Right lobe of liver (tissue), 6 donors: ENCODE measurements at regions not wholly inside any gene's neighbourhood (a gene's known extent, or its start where the extent isn't known, plus 50 kb on each side); places are given as distances from the start of the nearest gene placed in this dataset.
"Not testable (repeated sequence)": the region's sequence is repeated elsewhere in the genome, so short reads cannot be mapped to it uniquely, and the experiment has no call there.

Experiments
- ATAC-seq, 4 donors: fragments of 200-7000 bp; cut with Tn5 transposase; one replicate each; pipeline ENCODE4 v1.9.1; 2020; ENCODE audit warnings: mild to moderate bottlenecking in 4 of 4, moderate library complexity in 4 of 4
- DNase-seq, 3 donors: peaks; one replicate each; pipeline ENCODE4 v3.0.0-alpha.2; 2020
- H3K27ac ChIP-seq, 3 donors: fragments of 200-600 bp; one replicate each; pipeline ENCODE4 v1.8.0; 2022
- H3K27me3 ChIP-seq, 2 donors: fragments of 200-600 bp; one replicate each; pipeline ENCODE4 v1.8.0; 2022
- H3K36me3 ChIP-seq, 4 donors: fragments of 200-600 bp; sonication (generic) in 1 of 4; one replicate each; pipeline versions ENCODE4 v1.5.1 to v1.8.0; 2017 to 2022; ENCODE audit warnings: control low read depth in 1 of 4
- H3K4me1 ChIP-seq, 4 donors: fragments of 200-600 bp; sonication (generic) in 1 of 4; one replicate each; pipeline versions ENCODE4 v1.5.1 to v1.8.0; 2017 to 2022; ENCODE audit warnings: control low read depth in 1 of 4
- H3K4me3 ChIP-seq, 3 donors: fragments of 200-600 bp; one replicate each; pipeline ENCODE4 v1.8.0; 2022
- H3K9me3 ChIP-seq, 4 donors: fragments of 200-600 bp; sonication (generic) in 1 of 4; one replicate each; pipeline versions ENCODE4 v1.5.1 to v1.8.0; 2017 to 2022; ENCODE audit warnings: control low read depth in 1 of 4
- CTCF ChIP-seq, 4 donors: fragments of 200-600 bp in 3 of 4; fragments of 450-650 bp in 1 of 4; IDR thresholded peaks; one replicate each; pipeline versions ENCODE4 v1.5.1 to v1.8.0; 2016 to 2022; ENCODE audit warnings: antibody characterized with exemption in 4 of 4, mild to moderate bottlenecking in 2 of 4
- POLR2A ChIP-seq: fragments of 450-650 bp; IDR thresholded peaks from one replicate; pipeline ENCODE4 v1.6.1; 2017; ENCODE audit warnings: antibody characterized with exemption, mild to moderate bottlenecking
- WGBS: methylation state at CpG from one replicate; pipeline ENCODE4 v1.1.6; 2018; ENCODE audit warnings: low coverage, low lambda C conversion rate; ENCODE audit not compliant: insufficient coverage; ENCODE audit errors: missing lambda C conversion rate; 5-methylcytosine and 5-hydroxymethylcytosine counted together
- intact Hi-C, 2 donors: fragments of 100-400 bp; cut with DNase I; formaldehyde crosslinking; loops; one replicate each; pipeline versions ENCODE4 v1.11.2 to v1.14.1; 2022
- donor health status: DM: no; HTN: yes; CAD: no.
- donor health status: DM: no; HTN: no; CAD: no.
- donor health status: DM: no; HTN: no; CAD: no.
- donor health status: DM: no; HTN: yes; CAD: no.
- donor health status: DM: no; HTN: yes; CAD: no.

- no peak overlapping the region for H3K4me3 ChIP-seq
- no peak for ATAC-seq
- 75% methylated on average over 1 of the region's 1 CpG for WGBS
- no peak for DNase-seq
- H3K36me3 ChIP-seq, result no peaks in the 10 kb centered on the region
- TF ChIP-seq POLR2A (no peak), CTCF (IDR thresholded peaks at IDR 0.05) (no peak)
- intact Hi-C loops, result no loop called here
- no peaks in the 10 kb centered on the region for H3K27me3 ChIP-seq
- H3K9me3 ChIP-seq, result no peaks in the 10 kb centered on the region
- H3K4me1 ChIP-seq, result no peaks in the 10 kb centered on the region
- no peak overlapping the region for H3K27ac ChIP-seq
Observed at GRCh38 chr3:166688665-166689064, 691.4 kb downstream of the ZBBX start.

- intact Hi-C loops, result no loop called here
- no peak for DNase-seq
- Histone ChIP-seq H3K4me1 (no peaks in the 10 kb centered on the region), H3K27me3 (no peaks in the 10 kb centered on the region), H3K4me3 (no peak overlapping the region), H3K27ac (no peak overlapping the region), H3K9me3 (no peaks in the 10 kb centered on the region), H3K36me3 (no peaks in the 10 kb centered on the region)
- TF ChIP-seq CTCF (IDR thresholded peaks at IDR 0.05) (no peak), POLR2A (no peak)
- ATAC-seq, result no peak
- 60% methylated on average over 1 of the region's 1 CpG for WGBS
Observed at GRCh38 chr3:166685246-166685645, 694.9 kb downstream of the ZBBX start.

GRCh38 chr3:166684077-166684476 is 696.0 kb downstream of the ZBBX start:
- H3K4me3 ChIP-seq, intact Hi-C loops, H3K27me3 ChIP-seq, H3K4me1 ChIP-seq, H3K36me3 ChIP-seq, H3K27ac ChIP-seq, DNase-seq, ATAC-seq, H3K9me3 ChIP-seq: not testable (repeated sequence)
- 78% methylated on average over 5 of the region's 5 CpGs for WGBS

- no peaks in the 10 kb centered on the region for H3K9me3 ChIP-seq
- TF ChIP-seq POLR2A, result no peak
- no peak for TF ChIP-seq CTCF (IDR thresholded peaks at IDR 0.05)
- no peak overlapping the region for H3K27ac ChIP-seq
- intact Hi-C loops, result no loop called here
- no peaks in the 10 kb centered on the region for H3K27me3 ChIP-seq
- DNase-seq (no peak), ATAC-seq (no peak)
- no peaks in the 10 kb centered on the region for H3K36me3 ChIP-seq
- H3K4me3 ChIP-seq, result no peak overlapping the region
- no peaks in the 10 kb centered on the region for H3K4me1 ChIP-seq
Observed at GRCh38 chr3:166669781-166670180, 710.3 kb downstream of the ZBBX start.

- ATAC-seq (no peak), DNase-seq (no peak)
- intact Hi-C loops, result no loop called here
- Histone ChIP-seq H3K4me3 (no peak overlapping the region), H3K27me3 (no peaks in the 10 kb centered on the region), H3K4me1 (no peaks in the 10 kb centered on the region), H3K27ac (no peak overlapping the region), H3K9me3 (no peaks in the 10 kb centered on the region), H3K36me3 (no peaks in the 10 kb centered on the region)
- no peak for TF ChIP-seq CTCF (IDR thresholded peaks at IDR 0.05)
- no peak for TF ChIP-seq POLR2A
- WGBS, result 47% methylated on average over 1 of the region's 1 CpG
Observed at GRCh38 chr3:166663194-166663593, 716.9 kb downstream of the ZBBX start.
